NCI-H187 (cell line): ENCODE measurements at regions not wholly inside any gene's neighbourhood (a gene's known extent, or its start where the extent isn't known, plus 50 kb on each side); places are given as distances from the start of the nearest gene placed in this dataset.

Experiments
- DNase-seq, 2 experiments: peaks; one replicate each; lab custom pipeline; 2025; lab: John Stamatoyannopoulos, UW

GRCh38 chr1:47554082-47554481 lies 116.2 kb downstream of the FOXD2 start:
- DNase-seq: no peak

DNA sequence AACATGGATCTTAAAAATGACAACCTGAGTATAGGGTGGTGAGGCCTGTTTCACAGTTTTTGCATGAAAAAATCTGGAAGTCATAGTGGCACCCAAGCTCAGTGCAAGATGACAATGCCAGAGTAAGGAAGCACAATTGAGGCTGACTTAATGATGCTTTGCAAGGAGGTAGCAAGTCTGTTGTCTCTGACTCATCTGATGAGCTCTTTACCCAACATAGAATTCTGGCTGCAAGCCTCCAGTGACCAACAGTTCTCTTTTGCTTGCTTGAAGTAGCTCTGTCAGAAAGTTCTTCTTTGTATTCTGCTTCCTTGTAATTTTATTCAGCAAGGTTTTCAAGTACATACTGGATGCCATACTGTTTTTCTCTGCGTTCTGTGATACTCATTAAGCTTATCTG lies 117.1 kb downstream of the FOXD2 start:
- no peak for DNase-seq

DNA sequence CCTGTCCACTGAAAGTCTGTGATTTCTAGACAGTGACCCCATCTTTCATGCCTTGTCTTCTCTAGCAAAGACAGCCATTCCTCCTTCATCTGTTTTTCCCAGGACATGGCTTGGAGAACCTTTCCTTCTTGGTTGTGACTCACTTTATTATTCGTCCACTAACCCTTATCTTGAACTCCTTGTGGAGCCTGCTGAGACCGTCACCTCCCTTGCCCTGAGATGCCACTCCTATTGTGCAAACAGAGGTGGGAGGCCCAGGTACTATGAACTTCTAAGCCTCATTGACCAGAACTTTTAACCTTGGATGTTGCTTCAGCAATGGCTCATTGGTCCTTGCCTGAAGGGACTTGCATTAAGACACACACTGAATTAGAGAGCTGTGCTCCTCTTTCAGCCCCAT lies 117.5 kb downstream of the FOXD2 start:
- no peak for DNase-seq

DNA sequence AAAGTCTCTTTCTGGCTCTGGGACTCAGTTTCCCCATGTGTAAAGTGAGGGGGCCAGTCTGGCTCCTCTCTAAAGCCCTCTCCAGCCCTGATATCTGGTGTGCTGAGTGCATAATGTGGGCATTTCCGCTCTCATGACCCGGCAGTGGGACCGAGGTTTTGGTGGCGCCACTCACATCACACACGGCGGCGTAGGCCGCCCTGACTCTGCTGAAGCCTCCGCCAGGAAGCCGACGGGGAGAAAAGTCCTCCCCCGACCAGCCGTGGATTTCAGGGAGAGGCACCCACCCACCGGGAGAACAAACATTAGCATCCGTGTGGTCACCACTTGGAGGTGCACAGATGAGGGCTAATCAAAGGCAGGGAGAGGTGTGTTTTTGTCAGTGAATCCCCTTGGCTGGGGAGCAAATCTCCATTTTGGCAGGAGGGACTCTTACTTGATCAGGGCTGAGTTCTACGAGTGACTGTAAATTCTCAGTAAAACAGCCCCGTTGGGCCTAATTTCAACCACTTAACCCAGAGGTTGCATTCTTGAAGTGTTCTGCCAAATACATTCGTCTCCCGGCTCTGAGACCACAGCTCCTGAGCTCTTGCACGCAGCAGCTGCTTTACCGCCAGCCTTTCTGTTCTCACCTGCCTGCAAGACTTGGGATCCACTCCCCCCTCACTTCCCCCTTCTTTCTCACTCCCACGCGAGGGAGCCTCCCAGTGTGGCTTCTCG lies 118.2 kb downstream of the FOXD2 start:
- peak in 1 of 2 experiments; percentile 41 for DNase-seq

DNA sequence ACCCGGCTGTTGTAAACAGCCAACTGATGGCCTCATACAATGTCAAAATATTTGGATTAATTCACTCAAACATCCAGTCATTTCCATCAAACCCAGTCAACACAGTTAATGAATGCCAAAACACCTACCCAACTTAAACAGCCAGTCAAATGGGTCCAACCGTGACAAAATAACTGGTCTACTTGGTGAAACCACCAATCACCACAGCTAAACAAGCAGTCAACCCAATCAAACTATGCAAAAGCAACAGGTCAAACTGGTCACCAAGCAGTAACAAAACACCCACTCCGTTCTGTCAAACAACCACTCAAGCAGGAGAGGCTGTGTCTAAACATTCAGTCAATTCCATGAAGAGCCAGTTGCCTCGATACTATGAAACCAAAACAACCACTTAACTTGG lies 119.2 kb downstream of the FOXD2 start:
- no peak for DNase-seq

GRCh38 chr1:47558601-47559593 lies 121.1 kb downstream of the FOXD2 start:
- peak in 1 of 2 experiments; percentile 37 for DNase-seq

DNA sequence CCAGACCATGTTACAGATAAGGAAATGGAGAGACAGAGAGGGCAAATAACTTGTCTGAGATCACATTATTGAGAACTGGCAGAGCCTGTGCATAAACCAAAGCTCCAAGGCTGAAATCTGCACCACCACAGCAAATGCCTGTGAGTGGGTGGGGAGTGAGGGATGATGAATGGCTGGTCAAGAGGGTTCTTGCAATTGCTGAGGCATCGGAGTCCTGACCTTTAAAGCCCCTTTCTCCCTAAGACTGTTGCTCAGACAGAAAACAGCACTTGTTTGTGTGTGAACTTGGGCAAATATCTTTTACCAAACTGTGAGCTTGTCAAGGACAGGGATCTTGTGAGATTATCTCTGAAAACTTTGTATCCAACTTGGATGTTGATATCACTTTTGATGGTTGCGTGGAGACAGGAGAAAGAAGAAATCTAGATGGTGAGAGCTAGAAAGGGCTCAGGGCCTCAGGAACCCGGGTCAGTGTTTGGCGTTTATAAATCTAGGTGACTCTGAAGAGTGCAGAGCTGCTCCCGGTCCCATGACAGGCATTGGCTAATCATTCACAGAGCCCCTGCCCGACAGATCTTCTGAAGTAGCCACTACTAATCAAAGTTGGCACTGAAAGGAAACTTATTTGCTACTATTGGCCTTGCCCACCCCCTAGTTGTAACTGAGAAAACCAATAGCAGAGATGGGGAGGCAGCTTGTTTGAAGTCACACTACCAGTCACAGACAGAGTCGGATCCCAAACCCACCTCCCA lies 122.3 kb downstream of the FOXD2 start:
- DNase-seq: no peak

DNA sequence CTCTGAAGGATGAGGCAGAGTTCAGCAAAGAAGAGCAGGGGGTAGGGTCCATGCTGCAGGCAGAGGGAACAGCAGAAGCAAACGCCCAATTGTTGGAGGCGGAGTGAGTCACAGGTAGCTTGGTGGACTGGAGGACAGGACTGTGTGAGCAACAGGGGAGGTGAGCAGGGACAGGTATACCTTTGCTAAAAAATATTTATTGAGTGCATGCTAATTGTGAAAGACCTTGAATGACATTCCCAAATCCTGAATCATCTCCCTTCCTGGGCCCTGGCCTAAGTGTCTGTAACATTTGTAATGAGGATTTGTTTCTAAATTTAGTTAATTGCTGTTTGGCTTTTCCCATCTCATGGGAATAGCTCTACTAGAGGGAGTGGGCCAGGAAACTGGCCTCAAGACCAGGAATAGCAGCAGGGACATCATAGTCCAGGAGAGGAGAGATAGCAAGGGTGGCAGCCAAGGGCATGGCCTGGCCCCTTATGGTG lies 123.7 kb downstream of the FOXD2 start:
- no peak for DNase-seq

GRCh38 chr1:47562147-47562546 lies 124.3 kb downstream of the FOXD2 start:
- DNase-seq: no peak

- no peak for DNase-seq
These were observed 125.0 kb downstream of the FOXD2 start for GRCh38 chr1:47562799-47563198.

DNA sequence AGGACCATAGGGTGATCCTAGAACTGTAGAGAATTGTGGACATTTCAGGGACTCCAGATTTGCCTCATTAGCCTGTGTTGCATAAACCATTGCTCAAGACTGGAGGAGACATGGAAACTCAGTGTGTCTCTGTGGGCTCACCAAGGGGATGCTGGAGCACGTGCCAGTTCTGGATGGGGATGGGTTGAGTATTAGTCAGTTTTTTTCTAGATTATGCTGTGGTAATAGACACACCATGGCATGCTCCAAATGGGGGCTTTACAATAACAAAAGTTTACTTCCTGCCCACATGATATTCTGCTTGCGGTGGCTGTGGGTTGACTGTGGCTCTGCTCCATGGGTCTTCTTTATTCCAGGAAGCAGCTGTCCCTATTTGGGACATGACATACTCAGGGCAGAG lies 125.4 kb downstream of the FOXD2 start:
- DNase-seq: no peak

- no peak for DNase-seq
These were observed 126.7 kb downstream of the FOXD2 start for GRCh38 chr1:47564570-47564969.

DNA sequence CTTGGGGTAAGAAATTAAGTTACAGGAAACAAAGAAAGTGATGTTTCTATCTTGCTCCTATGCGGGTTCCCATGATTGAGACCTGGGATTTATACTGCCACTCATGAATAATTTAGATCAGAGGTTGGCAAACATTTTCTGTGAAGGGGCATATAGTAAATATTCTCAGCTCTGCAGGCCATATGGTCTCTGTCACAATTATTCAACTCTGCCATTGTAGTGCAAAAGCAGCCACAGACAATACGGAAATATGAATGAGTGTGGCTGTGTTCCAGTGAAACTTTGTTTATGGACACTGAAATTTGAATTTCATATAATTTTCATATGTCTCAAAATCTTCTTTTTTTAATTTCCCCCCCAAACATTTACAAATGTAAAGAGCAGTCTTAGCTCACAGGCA lies 127.2 kb downstream of the FOXD2 start:
- DNase-seq: no peak

DNA sequence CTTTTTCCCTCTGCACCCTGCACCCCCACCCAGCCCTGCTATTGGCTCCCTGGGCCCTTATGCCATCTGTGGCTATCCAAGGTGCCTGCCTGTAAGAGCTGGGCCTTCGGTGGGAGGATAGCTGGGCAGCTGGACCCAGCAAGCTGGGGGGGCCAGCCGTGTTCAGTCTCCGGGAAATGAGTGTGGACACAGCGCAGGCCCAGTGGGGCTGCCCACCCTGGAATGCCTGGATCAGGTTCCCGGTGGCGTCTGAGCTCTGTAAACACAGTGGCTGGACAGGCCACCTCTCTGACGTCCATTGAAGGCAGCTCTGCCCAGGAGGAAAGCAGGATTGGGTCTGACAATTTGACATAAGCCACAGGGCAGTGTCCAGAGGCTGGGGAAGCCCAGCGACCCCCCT lies 127.8 kb downstream of the FOXD2 start:
- no peak for DNase-seq

- DNase-seq: no peak
These were observed 130.9 kb downstream of the FOXD2 start for GRCh38 chr1:47568763-47569162.

DNA sequence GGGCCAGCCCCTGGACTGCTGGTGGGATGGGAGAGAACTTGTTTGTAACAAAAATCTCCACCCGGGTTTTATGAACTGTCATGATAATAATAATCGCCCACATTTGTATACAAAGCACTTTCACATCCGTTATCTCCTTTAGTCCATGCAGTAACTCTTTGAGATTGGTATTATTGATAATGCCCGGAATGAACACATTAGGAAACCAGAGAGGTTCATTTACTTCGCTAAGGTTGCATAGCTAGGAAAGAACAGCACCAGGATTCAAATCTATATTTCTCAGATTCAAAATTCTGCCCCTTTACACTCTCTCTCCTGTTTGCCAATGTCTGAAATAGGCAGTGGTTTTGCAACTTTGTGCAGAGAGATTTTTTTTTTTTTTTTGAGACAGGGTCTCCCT lies 131.4 kb downstream of the FOXD2 start:
- DNase-seq: no peak

GRCh38 chr1:47569681-47570470 lies 132.0 kb downstream of the FOXD2 start:
- DNase-seq: no peak

DNA sequence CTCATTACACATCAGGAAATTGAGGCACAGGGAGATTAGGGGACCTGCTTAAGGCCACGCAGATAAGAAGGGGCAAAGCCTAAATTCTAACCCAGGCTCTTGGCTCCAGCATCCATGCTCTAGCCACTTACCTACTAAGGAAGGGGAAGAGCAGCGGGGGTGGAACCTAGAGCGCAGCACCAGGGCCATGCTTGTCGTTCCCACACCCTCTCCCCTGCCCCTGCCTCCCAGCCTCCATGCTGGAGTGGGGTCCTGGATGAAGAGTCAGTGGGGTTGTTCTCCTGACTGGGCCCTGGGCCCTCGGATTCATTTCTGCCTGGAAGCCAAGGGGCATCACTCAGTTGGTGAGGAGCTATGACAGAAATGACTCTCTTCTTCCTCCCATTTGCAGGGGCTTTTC lies 133.3 kb downstream of the FOXD2 start:
- DNase-seq: no peak

GRCh38 chr1:47571952-47572351 lies 134.1 kb downstream of the FOXD2 start:
- no peak for DNase-seq

DNA sequence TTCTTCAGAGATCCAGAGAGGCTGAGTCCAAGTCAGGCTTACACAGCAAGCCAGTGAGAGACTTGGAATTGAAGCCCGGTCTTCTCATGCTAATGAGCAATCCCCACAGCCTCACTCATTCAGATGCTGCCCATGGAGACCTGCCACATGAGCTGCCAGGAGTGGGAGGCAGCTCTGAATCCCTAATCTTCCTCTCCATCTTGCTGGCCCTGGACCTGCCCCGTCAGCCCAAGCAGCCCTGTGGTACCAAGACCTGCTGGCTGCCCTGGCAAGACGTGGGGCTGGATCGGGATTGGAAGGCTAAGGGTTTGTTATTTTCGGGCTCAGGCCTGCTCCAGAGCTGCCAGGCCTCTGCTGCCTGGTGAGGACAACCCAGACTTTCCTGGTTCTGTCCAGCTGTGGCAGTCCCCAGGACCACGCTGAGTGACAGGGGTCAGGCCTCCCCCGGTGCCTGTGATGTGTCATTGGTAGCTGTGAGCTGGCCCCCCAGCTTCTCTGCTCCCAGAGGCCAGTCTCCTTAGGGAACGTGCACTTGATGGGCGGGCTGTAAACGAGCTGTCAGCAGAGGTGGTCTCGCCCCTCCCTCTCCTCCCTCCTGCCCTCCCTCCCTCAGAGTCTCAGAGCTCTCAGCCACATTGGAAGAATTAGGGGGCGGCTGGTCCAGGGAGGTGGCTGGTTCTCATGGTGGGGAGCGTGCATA lies 135.0 kb downstream of the FOXD2 start:
- DNase-seq: no peak
